ENCODE measurements at regions not wholly inside any gene's neighbourhood (a gene's known extent, or its start where the extent isn't known, plus 50 kb on each side); places are given as distances from the start of the nearest gene placed in this dataset.

DNA sequence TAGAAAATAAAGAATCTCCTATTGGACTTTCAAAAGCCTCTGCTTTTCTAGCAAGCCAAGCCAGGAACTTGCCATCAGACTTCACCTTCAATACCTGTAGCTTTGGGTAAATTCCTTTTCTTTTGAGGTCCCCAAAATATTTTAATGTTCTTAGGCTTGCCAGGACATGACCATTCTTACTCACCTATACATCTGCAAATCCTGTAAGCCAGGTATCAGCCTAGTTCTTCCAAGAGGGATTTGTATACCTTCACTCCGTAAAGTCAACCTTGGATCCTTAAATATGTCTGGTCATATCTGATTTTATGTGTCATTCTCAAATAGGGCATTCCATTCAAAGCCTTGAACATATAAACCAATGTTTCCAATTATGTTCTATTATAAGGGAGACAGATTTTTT lies 210.6 kb upstream of the CELF2 start:
- no peak overlapping the region for H3K9ac ChIP-seq (ENCODE audit: control insufficient read depth, extremely low read depth, insufficient read depth, low read length)
- peak overlapping the region; percentile 63 for H3K4me2 ChIP-seq (ENCODE audit: control insufficient read depth, extremely low read depth, insufficient read depth, low read depth, low read length)
- H3K9me1 ChIP-seq (ENCODE audit: control insufficient read depth, extremely low read depth, insufficient read depth, low read length): no peaks in the 10 kb centered on the region
- no peaks in the 10 kb centered on the region for H3K79me2 ChIP-seq (ENCODE audit: control insufficient read depth, insufficient read depth, low read length)
- peaks cover 46% of the 10 kb centered on the region for H3K4me1 ChIP-seq (ENCODE audit: control insufficient read depth, extremely low read depth, insufficient read depth, low read length)
- H4K20me1 ChIP-seq (ENCODE audit: control insufficient read depth, extremely low read depth, insufficient read depth, low read length): no peaks in the 10 kb centered on the region
- H3K4me3 ChIP-seq (ENCODE audit: control insufficient read depth in 2 of 3, extremely low read depth in 1 of 3, insufficient read depth in 2 of 3, low read depth in 1 of 3, low read length in 3 of 3): peak overlapping the region in 1 of 3 experiments; percentile 19
- no peak overlapping the region for H2AFZ ChIP-seq (ENCODE audit: control insufficient read depth, low read length)
- TF ChIP-seq, protein P1, sequence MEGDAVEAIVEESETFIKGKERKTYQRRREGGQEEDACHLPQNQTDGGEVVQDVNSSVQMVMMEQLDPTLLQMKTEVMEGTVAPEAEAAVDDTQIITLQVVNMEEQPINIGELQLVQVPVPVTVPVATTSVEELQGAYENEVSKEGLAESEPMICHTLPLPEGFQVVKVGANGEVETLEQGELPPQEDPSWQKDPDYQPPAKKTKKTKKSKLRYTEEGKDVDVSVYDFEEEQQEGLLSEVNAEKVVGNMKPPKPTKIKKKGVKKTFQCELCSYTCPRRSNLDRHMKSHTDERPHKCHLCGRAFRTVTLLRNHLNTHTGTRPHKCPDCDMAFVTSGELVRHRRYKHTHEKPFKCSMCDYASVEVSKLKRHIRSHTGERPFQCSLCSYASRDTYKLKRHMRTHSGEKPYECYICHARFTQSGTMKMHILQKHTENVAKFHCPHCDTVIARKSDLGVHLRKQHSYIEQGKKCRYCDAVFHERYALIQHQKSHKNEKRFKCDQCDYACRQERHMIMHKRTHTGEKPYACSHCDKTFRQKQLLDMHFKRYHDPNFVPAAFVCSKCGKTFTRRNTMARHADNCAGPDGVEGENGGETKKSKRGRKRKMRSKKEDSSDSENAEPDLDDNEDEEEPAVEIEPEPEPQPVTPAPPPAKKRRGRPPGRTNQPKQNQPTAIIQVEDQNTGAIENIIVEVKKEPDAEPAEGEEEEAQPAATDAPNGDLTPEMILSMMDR (optimal IDR thresholded peaks at IDR 0.05 in 1 of 3, IDR thresholded peaks at IDR 0.05 in 1 of 3, conservative IDR thresholded peaks at IDR 0.05 in 1 of 3; ENCODE audit: extremely low read depth in 1 of 3, insufficient read depth in 2 of 3, low read length in 3 of 3): no peak
- no peak for TF ChIP-seq EZH2 (IDR thresholded peaks at IDR 0.05; ENCODE audit: low read length)
- dilution Hi-C loops (cut with MboI; ENCODE audit: extremely low pct_ligation_motif_present, low sequenced_read_pairs): no loop called here
- no peak for DNase-seq (ENCODE audit: low read depth, low spot score)
- H3K9me3 ChIP-seq (ENCODE audit: control insufficient read depth, low read depth, low read length): no peaks in the 10 kb centered on the region
- peak overlapping the region; percentile 76 for H3K27ac ChIP-seq (ENCODE audit: control insufficient read depth, insufficient read depth, low read length)
- no peaks in the 10 kb centered on the region for H3K27me3 ChIP-seq (ENCODE audit: control insufficient read depth, extremely low read depth, insufficient read depth, low read length)
- peak; percentile 29 for FAIRE-seq
- no peaks in the 10 kb centered on the region for H3K36me3 ChIP-seq (ENCODE audit: control insufficient read depth in 2 of 2, extremely low read depth in 1 of 2, insufficient read depth in 2 of 2, low read length in 2 of 2)

GRCh38 chr10:10811562-10811961 lies 206.1 kb upstream of the CELF2 start:
- no peak overlapping the region for H3K27ac ChIP-seq (ENCODE audit: control insufficient read depth, insufficient read depth, low read length)
- no peaks in the 10 kb centered on the region for H3K9me3 ChIP-seq (ENCODE audit: control insufficient read depth, low read depth, low read length)
- H3K4me2 ChIP-seq (ENCODE audit: control insufficient read depth, extremely low read depth, insufficient read depth, low read depth, low read length): no peak overlapping the region
- H3K36me3 ChIP-seq (ENCODE audit: control insufficient read depth in 2 of 2, extremely low read depth in 1 of 2, insufficient read depth in 2 of 2, low read length in 2 of 2): no peaks in the 10 kb centered on the region
- DNase-seq (ENCODE audit: low read depth, low spot score) (no peak), FAIRE-seq (no peak)
- H3K27me3 ChIP-seq (ENCODE audit: control insufficient read depth, extremely low read depth, insufficient read depth, low read length): no peaks in the 10 kb centered on the region
- H3K9ac ChIP-seq (ENCODE audit: control insufficient read depth, extremely low read depth, insufficient read depth, low read length): no peak overlapping the region
- H3K9me1 ChIP-seq (ENCODE audit: control insufficient read depth, extremely low read depth, insufficient read depth, low read length): no peaks in the 10 kb centered on the region
- TF ChIP-seq, protein P1 (optimal IDR thresholded peaks at IDR 0.05 in 1 of 3, IDR thresholded peaks at IDR 0.05 in 1 of 3, conservative IDR thresholded peaks at IDR 0.05 in 1 of 3; ENCODE audit: extremely low read depth in 1 of 3, insufficient read depth in 2 of 3, low read length in 3 of 3): no peak
- no peak for TF ChIP-seq EZH2 (IDR thresholded peaks at IDR 0.05; ENCODE audit: low read length)
- no peak overlapping the region for H2AFZ ChIP-seq (ENCODE audit: control insufficient read depth, low read length)
- peaks cover 15% of the 10 kb centered on the region for H3K4me1 ChIP-seq (ENCODE audit: control insufficient read depth, extremely low read depth, insufficient read depth, low read length)
- dilution Hi-C loops (cut with MboI; ENCODE audit: extremely low pct_ligation_motif_present, low sequenced_read_pairs): no loop called here
- no peak overlapping the region for H3K4me3 ChIP-seq (ENCODE audit: control insufficient read depth in 2 of 3, extremely low read depth in 1 of 3, insufficient read depth in 2 of 3, low read depth in 1 of 3, low read length in 3 of 3)
- H4K20me1 ChIP-seq (ENCODE audit: control insufficient read depth, extremely low read depth, insufficient read depth, low read length): no peaks in the 10 kb centered on the region
- no peaks in the 10 kb centered on the region for H3K79me2 ChIP-seq (ENCODE audit: control insufficient read depth, insufficient read depth, low read length)
